IPS-NIHi11 (cell line): ENCODE measurements at regions not wholly inside any gene's neighbourhood (a gene's known extent, or its start where the extent isn't known, plus 50 kb on each side); places are given as distances from the start of the nearest gene placed in this dataset.
"Not testable (repeated sequence)": the region's sequence is repeated elsewhere in the genome, so short reads cannot be mapped to it uniquely, and the experiment has no call there.

Experiments used
- DNase-seq: peaks from one replicate; pipeline ENCODE4 v3.0.0; 2012; ENCODE audit warnings: mixed read lengths, low spot score

- no peak for DNase-seq
Observed at GRCh38 chr11:69869311-69869939, 50.2 kb upstream of the FGF3 start.

GRCh38 chr11:69870766-69871165 is 51.5 kb upstream of the FGF3 start:
- no peak for DNase-seq

GRCh38 chr11:69873166-69874077 is 54.2 kb upstream of the FGF3 start:
- DNase-seq, result no peak

- no peak for DNase-seq
Observed at GRCh38 chr11:69874178-69874983, 55.2 kb upstream of the FGF3 start.

- no peak for DNase-seq
Observed at GRCh38 chr11:69874984-69875624, 55.9 kb upstream of the FGF3 start.

GRCh38 chr11:69876013-69876412 is 56.8 kb upstream of the FGF3 start:
- no peak for DNase-seq

GRCh38 chr11:69877235-69877634 is 58.0 kb upstream of the FGF3 start:
- no peak for DNase-seq

GRCh38 chr11:69877704-69878103 is 58.5 kb upstream of the FGF3 start:
- DNase-seq, result not testable (repeated sequence)

GRCh38 chr11:69878144-69878883 is 59.1 kb upstream of the FGF3 start:
- no peak for DNase-seq

GRCh38 chr11:69878927-69879728 is 59.9 kb upstream of the FGF3 start:
- no peak for DNase-seq

- no peak for DNase-seq
Observed at GRCh38 chr11:69879729-69880005, 60.5 kb upstream of the FGF3 start.

- DNase-seq, result no peak
Observed at GRCh38 chr11:69880041-69880825, 61.0 kb upstream of the FGF3 start.

GRCh38 chr11:69880826-69881445 is 61.7 kb upstream of the FGF3 start:
- DNase-seq, result no peak

- DNase-seq, result peak; percentile 59
Observed at GRCh38 chr11:69881467-69882269, 62.5 kb upstream of the FGF3 start.

- no peak for DNase-seq
Observed at GRCh38 chr11:69882270-69882608, 63.0 kb upstream of the FGF3 start.

- DNase-seq, result no peak
Observed at GRCh38 chr11:69883292-69884255, 64.4 kb upstream of the FGF3 start.

GRCh38 chr11:69884286-69884685 is 65.1 kb upstream of the FGF3 start:
- DNase-seq, result no peak

- no peak for DNase-seq
Observed at GRCh38 chr11:69884751-69885150, 65.5 kb upstream of the FGF3 start.
